RWPE1 (cell line): ENCODE measurements at regions not wholly inside any gene's neighbourhood (a gene's known extent, or its start where the extent isn't known, plus 50 kb on each side); places are given as distances from the start of the nearest gene placed in this dataset.

Experiments
- CTCF ChIA-PET: fragments of 350-600 bp; sonication (Branson Sonifier 250); formaldehyde crosslinking; extraction: SDS; loops from one replicate; lab custom pipeline; 2021; lab: Yijun Ruan, JAX
- POLR2A ChIA-PET: fragments of 400-600 bp; formaldehyde crosslinking; extraction: SDS; loops from one replicate; lab custom pipeline; 2020; ENCODE audit warnings: antibody characterized with exemption; ENCODE audit not compliant: low non-redundant PET; lab: Yijun Ruan, JAX
- DNase-seq: peaks from one replicate; pipeline ENCODE4 v3.0.0; 2012; ENCODE audit warnings: low spot score
- H3K27ac ChIP-seq: fragments of 450-650 bp; 2 replicates; pipeline ENCODE4 v1.5.1; 2017
- CTCF ChIP-seq: fragments of 450-650 bp; conservative IDR thresholded peaks from 2 replicates; pipeline ENCODE4 v1.5.1; 2017; ENCODE audit warnings: low read depth, mild to moderate bottlenecking

GRCh38 chr7:52297128-52297527, 738.3 kb upstream of the POM121L12 start:
- ChIA-PET CTCF (no interaction called here), POLR2A (no interaction called here)
- TF ChIP-seq CTCF = no peak
- no peak for DNase-seq
- H3K27ac ChIP-seq = no peak overlapping the region

- POLR2A ChIA-PET = no interaction called here
- no peak for TF ChIP-seq CTCF
- H3K27ac ChIP-seq = no peak overlapping the region
- DNase-seq = no peak
- CTCF ChIA-PET = no interaction called here
These were observed 740.5 kb upstream of the POM121L12 start for GRCh38 chr7:52294942-52295341.

GRCh38 chr7:52289247-52289646, 746.2 kb upstream of the POM121L12 start:
- DNase-seq = no peak
- H3K27ac ChIP-seq = no peak overlapping the region
- ChIA-PET POLR2A (no interaction called here), CTCF (no interaction called here)
- no peak for TF ChIP-seq CTCF

- CTCF ChIA-PET = interaction anchor here (0.6 kb wide), 1 partner anchor 46 kb away, joined by 3 read pairs; no protein-coding TSS in a partner anchor
- DNase-seq = no peak
- no peak for TF ChIP-seq CTCF
- POLR2A ChIA-PET = no interaction called here
- H3K27ac ChIP-seq = no peak overlapping the region
These were observed 747.7 kb upstream of the POM121L12 start for GRCh38 chr7:52287698-52288097.

GRCh38 chr7:52285689-52286088, 749.7 kb upstream of the POM121L12 start:
- DNase-seq = no peak
- TF ChIP-seq CTCF = no peak

GRCh38 chr7:52283335-52283734, 752.1 kb upstream of the POM121L12 start:
- no peak overlapping the region for H3K27ac ChIP-seq
- no peak for TF ChIP-seq CTCF
- POLR2A ChIA-PET = no interaction called here
- CTCF ChIA-PET = no interaction called here
- DNase-seq = no peak

More at GRCh38 chr7:52285689-52286088, 749.7 kb upstream of the POM121L12 start:
- ChIA-PET CTCF (no interaction called here), POLR2A (no interaction called here)
- no peak overlapping the region for H3K27ac ChIP-seq
